Esophagus squamous epithelium (tissue), 4 donors: ENCODE measurements at regions not wholly inside any gene's neighbourhood (a gene's known extent, or its start where the extent isn't known, plus 50 kb on each side); places are given as distances from the start of the nearest gene placed in this dataset.

Source experiments
- POLR2A ChIP-seq, 4 donors: fragments of 450-650 bp; IDR thresholded peaks; one replicate each; pipeline ENCODE4 v1.6.1; 2017; ENCODE audit warnings: antibody characterized with exemption in 4 of 4, mild to moderate bottlenecking in 4 of 4, moderate library complexity in 3 of 4
- TF ChIP-seq, protein P1 (sequence below), 6 experiments: fragments of 450-650 bp in 4 of 6; fragments of 200-600 bp in 2 of 6; sonication (generic) in 2 of 6; IDR thresholded peaks; one replicate each; pipeline ENCODE4 v1.5.1; 2016 to 2019; ENCODE audit warnings: antibody characterized with exemption in 6 of 6, mild to moderate bottlenecking in 4 of 6, moderate library complexity in 4 of 6

DNA sequence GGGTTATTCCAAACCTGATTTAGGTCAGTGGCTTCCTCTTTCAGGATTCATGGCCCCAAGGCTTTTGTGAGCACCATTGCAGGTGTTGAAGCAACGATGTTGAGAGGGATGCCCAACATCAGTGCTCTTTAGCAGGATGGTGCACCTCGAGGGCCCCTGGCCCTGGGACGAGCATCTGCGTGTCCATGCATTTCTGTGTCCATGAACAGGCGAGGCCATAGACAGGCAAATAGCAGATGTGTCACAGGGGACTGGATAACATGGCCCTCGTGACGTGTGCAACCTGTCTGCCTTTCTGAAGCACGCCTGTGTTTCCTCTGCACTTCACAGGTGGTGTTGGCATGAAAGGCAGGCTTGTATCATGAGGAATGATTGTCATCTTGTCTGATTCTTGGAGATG lies 132.3 kb downstream of the SNRPN start:
- TF ChIP-seq, protein P1, sequence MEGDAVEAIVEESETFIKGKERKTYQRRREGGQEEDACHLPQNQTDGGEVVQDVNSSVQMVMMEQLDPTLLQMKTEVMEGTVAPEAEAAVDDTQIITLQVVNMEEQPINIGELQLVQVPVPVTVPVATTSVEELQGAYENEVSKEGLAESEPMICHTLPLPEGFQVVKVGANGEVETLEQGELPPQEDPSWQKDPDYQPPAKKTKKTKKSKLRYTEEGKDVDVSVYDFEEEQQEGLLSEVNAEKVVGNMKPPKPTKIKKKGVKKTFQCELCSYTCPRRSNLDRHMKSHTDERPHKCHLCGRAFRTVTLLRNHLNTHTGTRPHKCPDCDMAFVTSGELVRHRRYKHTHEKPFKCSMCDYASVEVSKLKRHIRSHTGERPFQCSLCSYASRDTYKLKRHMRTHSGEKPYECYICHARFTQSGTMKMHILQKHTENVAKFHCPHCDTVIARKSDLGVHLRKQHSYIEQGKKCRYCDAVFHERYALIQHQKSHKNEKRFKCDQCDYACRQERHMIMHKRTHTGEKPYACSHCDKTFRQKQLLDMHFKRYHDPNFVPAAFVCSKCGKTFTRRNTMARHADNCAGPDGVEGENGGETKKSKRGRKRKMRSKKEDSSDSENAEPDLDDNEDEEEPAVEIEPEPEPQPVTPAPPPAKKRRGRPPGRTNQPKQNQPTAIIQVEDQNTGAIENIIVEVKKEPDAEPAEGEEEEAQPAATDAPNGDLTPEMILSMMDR (IDR thresholded peaks at IDR 0.05), result no peak
- TF ChIP-seq POLR2A (IDR thresholded peaks at IDR 0.05), result no peak
